K562 (cell line): ENCODE measurements at regions not wholly inside any gene's neighbourhood (a gene's known extent, or its start where the extent isn't known, plus 50 kb on each side); places are given as distances from the start of the nearest gene placed in this dataset.

Experiments used
- ATAC-seq: fragments of 200-7000 bp; cut with Tn5 transposase; 3 replicates; pipeline ENCODE4 v1.9.1; 2020; ENCODE audit warnings: moderate library complexity
- BruUV-seq: library from RNA; stranded (reverse); fragments of 400-500 nt; replicated peaks from 2 replicates; lab custom pipeline; 2021; lab: Mats Ljungman, UMichigan
- CTCF ChIA-PET: fragments of 300-600 bp; formaldehyde crosslinking; extraction: SDS; loops from one replicate; lab custom pipeline; 2021; ENCODE audit warnings: low intra/inter-chr PET ratio; lab: Yijun Ruan, JAX
- POLR2A ChIA-PET: fragments of 300-600, 350-650 bp; sonication (Branson Sonifier 250); formaldehyde crosslinking; extraction: SDS; loops from one replicate; lab custom pipeline; 2021; ENCODE audit warnings: antibody characterized with exemption, inconsistent platforms; lab: Yijun Ruan, JAX
- DNase-seq, 4 experiments: peaks; one replicate each; pipeline versions ENCODE4 v3.0.0 to v3.0.0-alpha.2; 2011 to 2018; ENCODE audit warnings: low spot score in 3 of 4, mixed read lengths in 3 of 4; ENCODE audit errors: extremely low read depth in 1 of 4
- FAIRE-seq: peaks from 2 replicates; lab custom pipeline; 2011; peaks lifted over from hg19 to GRCh38; lab: Jason Lieb, UNC
- H2AFZ ChIP-seq: 2 replicates; pipeline ENCODE4 v1.6.0; 2011; ENCODE audit warnings: low read depth, low read length, control low read depth, inconsistent platforms
- H3K27ac ChIP-seq: fragments of 200-600 bp; 3 replicates; pipeline ENCODE4 v1.8.0; 2011; ENCODE audit warnings: low read depth, mild to moderate bottlenecking, control low read depth, inconsistent platforms, low read length, moderate library complexity, mixed read lengths; ENCODE audit errors: extremely low read depth
- H3K27me3 ChIP-seq, 2 experiments: fragments of 300-600 bp in 1 of 2; 2 replicates in 1 of 2; 3 replicates in 1 of 2; pipeline versions ENCODE4 v1.6.0 to v1.8.0; 2011; ENCODE audit warnings: inconsistent platforms in 2 of 2, low read length in 2 of 2, mild to moderate bottlenecking in 1 of 2, mixed read lengths in 1 of 2, moderate library complexity in 1 of 2; ENCODE audit not compliant: control insufficient read depth in 2 of 2, insufficient read depth in 2 of 2
- H3K36me3 ChIP-seq: fragments of 300-600 bp; 3 replicates; pipeline ENCODE4 v1.8.0; 2011; ENCODE audit warnings: mild to moderate bottlenecking, low read length, inconsistent platforms; ENCODE audit not compliant: control insufficient read depth, insufficient read depth
- H3K4me1 ChIP-seq, 2 experiments: fragments of 200-600 bp in 1 of 2; replicated peaks in 1 of 2; 2 replicates in 1 of 2; 3 replicates in 1 of 2; pipeline versions ENCODE4 v1.5.1 to v1.8.0; 2011; ENCODE audit warnings: inconsistent platforms in 2 of 2, low read length in 2 of 2, mild to moderate bottlenecking in 1 of 2, mixed read lengths in 1 of 2, moderate library complexity in 1 of 2; ENCODE audit not compliant: control insufficient read depth in 2 of 2, insufficient read depth in 2 of 2
- H3K4me2 ChIP-seq: 2 replicates; pipeline ENCODE4 v1.6.1; 2011; ENCODE audit warnings: low read length, control low read depth, inconsistent platforms, mixed read lengths; ENCODE audit not compliant: insufficient read depth
- H3K4me3 ChIP-seq: fragments of 200-600 bp; sonication (generic), shearing (Covaris generic); 2 replicates; pipeline ENCODE4 v1.5.1; 2016; ENCODE audit warnings: control low read depth, inconsistent platforms
- H3K79me2 ChIP-seq: fragments of 200-600 bp; 3 replicates; pipeline ENCODE4 v1.8.0; 2011; ENCODE audit warnings: low read length, inconsistent platforms; ENCODE audit not compliant: control insufficient read depth, insufficient read depth
- H3K9ac ChIP-seq, 2 experiments: 2 replicates each; pipeline versions ENCODE4 v1.6.0 to v1.6.1; 2011; ENCODE audit warnings: low read depth in 2 of 2, low read length in 2 of 2, control low read depth in 1 of 2, inconsistent platforms in 1 of 2, mild to moderate bottlenecking in 1 of 2, mixed read lengths in 1 of 2; ENCODE audit not compliant: insufficient read depth in 1 of 2
- H3K9me1 ChIP-seq: one replicate; pipeline ENCODE4 v1.6.0; 2011; ENCODE audit warnings: inconsistent platforms, mild to moderate bottlenecking, low read length, moderate library complexity; ENCODE audit not compliant: control insufficient read depth, insufficient read depth
- H3K9me3 ChIP-seq: replicated peaks from 2 replicates; pipeline ENCODE4 v1.5.1; 2011; ENCODE audit warnings: low read depth, low read length, inconsistent platforms; ENCODE audit not compliant: control insufficient read depth, insufficient read depth
- H4K20me1 ChIP-seq: replicated peaks from 2 replicates; pipeline ENCODE4 v1.6.1; 2011; ENCODE audit warnings: low read length, inconsistent platforms, mixed read lengths; ENCODE audit not compliant: control insufficient read depth, insufficient read depth
- ARID2 ChIP-seq: fragments of 450-650 bp; IDR thresholded peaks from 2 replicates; pipeline ENCODE4 v1.6.1; 2017; ENCODE audit warnings: antibody characterized with exemption, mild to moderate bottlenecking
- BDP1 ChIP-seq: IDR thresholded peaks from 3 replicates; pipeline ENCODE4 v1.6.1; 2011; ENCODE audit not compliant: insufficient read length, insufficient read depth
- HMG20B ChIP-seq: fragments of 250-450 bp; sonication (Bioruptor Pico); IDR thresholded peaks from 2 replicates; pipeline ENCODE4 v1.5.0; 2021; ENCODE audit warnings: mild to moderate bottlenecking
- POLR2H ChIP-seq: IDR thresholded peaks from 2 replicates; pipeline ENCODE4 v1.6.1; 2016; ENCODE audit warnings: missing genetic modification characterization, low read depth, mild to moderate bottlenecking, control low read depth, missing compliant biosample characterization, moderate library complexity
- PTRF ChIP-seq: fragments of 450-650 bp; IDR thresholded peaks from 2 replicates; pipeline ENCODE4 v1.6.1; 2016; ENCODE audit warnings: mild to moderate bottlenecking, missing genetic modification characterization, missing compliant biosample characterization
- RUNX1 ChIP-seq: sonication (generic); IDR thresholded peaks from 2 replicates; pipeline ENCODE4 v1.6.1; 2016; ENCODE audit warnings: antibody characterized with exemption, low read depth
- WGBS: fragments of 100-300 bp; shearing (Covaris generic); methylation state at CpG from one replicate; pipeline ENCODE4 v1.1.6; 2016; ENCODE audit warnings: low coverage, mixed read lengths; ENCODE audit not compliant: insufficient coverage; ENCODE audit errors: missing lambda C conversion rate; 5-methylcytosine and 5-hydroxymethylcytosine counted together
- in situ Hi-C: fragments of 300-500 bp; cut with MboI; formaldehyde crosslinking; loops from 4 replicates; pipeline ENCODE4 v1.15.0; 2018; ENCODE audit warnings: inconsistent platforms, mixed read lengths
- intact Hi-C: fragments of 100-400 bp; cut with micrococcal nuclease; formaldehyde crosslinking; loops from 2 replicates; pipeline ENCODE4 v1.14.2; 2022
- TF ChIP-seq, protein P1 (sequence below): fragments of 150-350 bp; conservative IDR thresholded peaks from 2 replicates; pipeline ENCODE4 v1.6.1; 2014; ENCODE audit warnings: low read length

DNA sequence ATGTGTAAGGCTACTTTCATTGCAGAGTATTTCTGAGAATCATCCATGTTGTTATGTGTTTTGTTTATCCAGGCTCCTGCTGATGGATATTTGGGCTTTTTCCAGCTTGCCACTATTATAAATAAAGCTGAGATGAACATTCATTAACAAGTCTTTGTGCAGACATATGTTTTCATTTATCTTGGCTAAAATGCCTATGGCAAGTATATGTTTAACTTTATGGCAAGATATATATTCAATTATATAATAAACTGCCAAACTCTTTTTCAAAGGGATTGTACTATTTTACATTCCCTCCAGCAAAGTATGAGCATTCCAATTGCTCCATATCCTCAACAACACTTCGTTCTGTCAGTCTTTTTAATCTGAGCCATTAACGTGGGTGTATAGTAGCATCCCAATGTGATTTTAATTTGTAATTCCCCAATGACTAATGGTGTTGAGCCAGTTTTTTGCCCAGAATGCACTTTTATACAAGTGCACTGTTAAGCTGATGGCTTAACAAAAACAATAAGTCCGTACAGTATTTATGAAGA lies 452.4 kb downstream of the SHQ1 start:
- Histone ChIP-seq H2AFZ (no peak overlapping the region), H3K79me2 (peaks cover 99% of the 10 kb centered on the region), H3K9me1 (no peaks in the 10 kb centered on the region), H3K4me2 (no peak overlapping the region), H3K4me3 (no peak overlapping the region), H3K4me1 (peaks cover 9 to 17% of the 10 kb centered on the region in 2 experiments; a peak in 3 of 5 replicates), H3K27ac (no peak overlapping the region), H3K36me3 (peaks cover 4% of the 10 kb centered on the region; the same call in 1 of the 3 replicates), H3K9ac (no peak overlapping the region), H3K27me3 (no peaks in the 10 kb centered on the region)
- BruUV-seq, result no TSS peak
- in situ Hi-C loops, result no loop called here
- 53% methylated on average over 3 of the region's 3 CpGs for WGBS
- no peak for FAIRE-seq
- no peak for DNase-seq
- CTCF ChIA-PET, result no interaction called here
- ATAC-seq, result no peak
- TF ChIP-seq HMG20B, result no peak
- TF ChIP-seq, protein P1, sequence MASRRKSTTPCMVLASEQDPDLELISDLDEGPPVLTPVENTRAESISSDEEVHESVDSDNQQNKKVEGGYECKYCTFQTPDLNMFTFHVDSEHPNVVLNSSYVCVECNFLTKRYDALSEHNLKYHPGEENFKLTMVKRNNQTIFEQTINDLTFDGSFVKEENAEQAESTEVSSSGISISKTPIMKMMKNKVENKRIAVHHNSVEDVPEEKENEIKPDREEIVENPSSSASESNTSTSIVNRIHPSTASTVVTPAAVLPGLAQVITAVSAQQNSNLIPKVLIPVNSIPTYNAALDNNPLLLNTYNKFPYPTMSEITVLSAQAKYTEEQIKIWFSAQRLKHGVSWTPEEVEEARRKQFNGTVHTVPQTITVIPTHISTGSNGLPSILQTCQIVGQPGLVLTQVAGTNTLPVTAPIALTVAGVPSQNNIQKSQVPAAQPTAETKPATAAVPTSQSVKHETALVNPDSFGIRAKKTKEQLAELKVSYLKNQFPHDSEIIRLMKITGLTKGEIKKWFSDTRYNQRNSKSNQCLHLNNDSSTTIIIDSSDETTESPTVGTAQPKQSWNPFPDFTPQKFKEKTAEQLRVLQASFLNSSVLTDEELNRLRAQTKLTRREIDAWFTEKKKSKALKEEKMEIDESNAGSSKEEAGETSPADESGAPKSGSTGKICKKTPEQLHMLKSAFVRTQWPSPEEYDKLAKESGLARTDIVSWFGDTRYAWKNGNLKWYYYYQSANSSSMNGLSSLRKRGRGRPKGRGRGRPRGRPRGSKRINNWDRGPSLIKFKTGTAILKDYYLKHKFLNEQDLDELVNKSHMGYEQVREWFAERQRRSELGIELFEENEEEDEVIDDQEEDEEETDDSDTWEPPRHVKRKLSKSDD, result no peak
- no peak for TF ChIP-seq BDP1
- TF ChIP-seq PTRF (tag), result no peak
- TF ChIP-seq ARID2, result no peak
- TF ChIP-seq RUNX1, result no peak
- no peak for TF ChIP-seq POLR2H (tag)
- TF ChIP-seq, all 486 proteins: peak for 0
- POLR2A ChIA-PET, result interaction anchor here (0.7 to 0.8 kb wide), 2 partner anchors 11 to 110 kb away, joined by 3 to 4 read pairs; no protein-coding TSS in a partner anchor
- Histone ChIP-seq H3K9me3 (no peaks in the 10 kb centered on the region), H4K20me1 (peaks cover 58% of the 10 kb centered on the region)
- intact Hi-C loops, result no loop called here
